ENCODE measurements at regions not wholly inside any gene's neighbourhood (a gene's known extent, or its start where the extent isn't known, plus 50 kb on each side); places are given as distances from the start of the nearest gene placed in this dataset.

- POLR2A ChIA-PET: interaction anchor here (0.7 kb wide), 1 partner anchor 26 kb away, joined by 3 read pairs; no protein-coding TSS in a partner anchor
- Mint-ChIP-seq H3K27me3 (no peaks in the 10 kb centered on the region), H3K9me3 (peaks cover 4% of the 10 kb centered on the region), H3K27ac (no peak overlapping the region), H3K4me1 (ENCODE audit: low read depth) (no peaks in the 10 kb centered on the region), H3K4me3 (no peak overlapping the region), H3K36me3 (ENCODE audit: low read depth) (no peaks in the 10 kb centered on the region)
- DNase-seq: no peak
- ATAC-seq: no peak
- CTCF ChIA-PET: no interaction called here
- intact Hi-C loops (cut with micrococcal nuclease): no loop called here
- TF ChIP-seq CTCF (IDR thresholded peaks at IDR 0.05): no peak
Observed at GRCh38 chr3:26369133-26369532, 253.4 kb upstream of the LRRC3B start.

- no peaks in the 10 kb centered on the region for H3K4me1 Mint-ChIP-seq (ENCODE audit: low read depth)
- intact Hi-C loops (cut with micrococcal nuclease): no loop called here
- ATAC-seq (no peak), DNase-seq (no peak)
- no peaks in the 10 kb centered on the region for H3K27me3 Mint-ChIP-seq
- ChIA-PET POLR2A (no interaction called here), CTCF (no interaction called here)
- H3K27ac Mint-ChIP-seq: no peak overlapping the region
- no peak overlapping the region for H3K4me3 Mint-ChIP-seq
- peaks cover 6% of the 10 kb centered on the region for H3K9me3 Mint-ChIP-seq
- TF ChIP-seq CTCF (IDR thresholded peaks at IDR 0.05): no peak
- no peaks in the 10 kb centered on the region for H3K36me3 Mint-ChIP-seq (ENCODE audit: low read depth)
Observed at GRCh38 chr3:26375843-26376530, 246.6 kb upstream of the LRRC3B start.

- DNase-seq: no peak
- CTCF ChIA-PET: no interaction called here
- POLR2A ChIA-PET: no interaction called here
- Mint-ChIP-seq H3K27me3 (no peaks in the 10 kb centered on the region), H3K9me3 (peaks cover 1% of the 10 kb centered on the region), H3K36me3 (ENCODE audit: low read depth) (no peaks in the 10 kb centered on the region), H3K4me1 (ENCODE audit: low read depth) (no peaks in the 10 kb centered on the region), H3K4me3 (no peak overlapping the region), H3K27ac (no peak overlapping the region)
- no peak for ATAC-seq
- intact Hi-C loops (cut with micrococcal nuclease): no loop called here
- no peak for TF ChIP-seq CTCF (IDR thresholded peaks at IDR 0.05)
Observed at GRCh38 chr3:26381411-26381810, 241.2 kb upstream of the LRRC3B start.

GRCh38 chr3:26406636-26407035 is 215.9 kb upstream of the LRRC3B start:
- intact Hi-C loops (cut with micrococcal nuclease): no loop called here
- Mint-ChIP-seq H3K27ac (no peak overlapping the region), H3K4me1 (ENCODE audit: low read depth) (no peaks in the 10 kb centered on the region), H3K36me3 (ENCODE audit: low read depth) (no peaks in the 10 kb centered on the region), H3K27me3 (no peaks in the 10 kb centered on the region), H3K4me3 (no peak overlapping the region), H3K9me3 (peaks cover 6% of the 10 kb centered on the region)
- DNase-seq: no peak
- POLR2A ChIA-PET: no interaction called here
- TF ChIP-seq CTCF (IDR thresholded peaks at IDR 0.05): no peak
- CTCF ChIA-PET: no interaction called here
- ATAC-seq: no peak

GRCh38 chr3:26418553-26418952 is 204.0 kb upstream of the LRRC3B start:
- intact Hi-C loops (cut with micrococcal nuclease): no loop called here
- peaks cover 16% of the 10 kb centered on the region for H3K9me3 Mint-ChIP-seq
- H3K27me3 Mint-ChIP-seq: no peaks in the 10 kb centered on the region
- POLR2A ChIA-PET: no interaction called here
- no peak overlapping the region for H3K27ac Mint-ChIP-seq
- DNase-seq (no peak), ATAC-seq (no peak)
- H3K4me3 Mint-ChIP-seq: no peak overlapping the region
- CTCF ChIA-PET: no interaction called here
- TF ChIP-seq CTCF (IDR thresholded peaks at IDR 0.05): no peak
- H3K4me1 Mint-ChIP-seq (ENCODE audit: low read depth): no peaks in the 10 kb centered on the region
- no peaks in the 10 kb centered on the region for H3K36me3 Mint-ChIP-seq (ENCODE audit: low read depth)

Data from activated CD8-positive, alpha-beta T cell treated with anti-CD3 and anti-CD28 coated beads for 36 hours (primary cell).